ENCODE measurements at regions not wholly inside any gene's neighbourhood (a gene's known extent, or its start where the extent isn't known, plus 50 kb on each side); places are given as distances from the start of the nearest gene placed in this dataset.

GRCh38 chr1:87450136-87450535 lies 121.5 kb downstream of the LMO4 start:
- Histone ChIP-seq H3K36me3 (ENCODE audit: control insufficient read depth in 4 of 4, insufficient read depth in 3 of 4, low read depth in 1 of 4, low read length in 3 of 4) (no peaks in the 10 kb centered on the region), H3K4me1 (ENCODE audit: control insufficient read depth in 4 of 4, insufficient read depth in 4 of 4, low read length in 3 of 4) (peaks cover 0 to 3% (median 0%) of the 10 kb centered on the region in 4 donors), H3K9ac (ENCODE audit: low read depth in 1 of 2, low read length in 2 of 2) (no peak overlapping the region), H3K27me3 (ENCODE audit: control insufficient read depth in 4 of 4, insufficient read depth in 4 of 4, low read length in 3 of 4) (no peaks in the 10 kb centered on the region), H3K27ac (ENCODE audit: low read depth in 1 of 2, low read length in 2 of 2) (no peak overlapping the region), H3K9me3 (ENCODE audit: control insufficient read depth in 4 of 4, low read length in 3 of 4) (peaks cover 0 to 1% (median 0%) of the 10 kb centered on the region in 4 donors), H3K4me3 (ENCODE audit: low read depth in 1 of 3, low read length in 3 of 3) (no peak overlapping the region)
- TF ChIP-seq MAX (IDR thresholded peaks at IDR 0.05) = no peak
- TF ChIP-seq RAD21 (IDR thresholded peaks at IDR 0.05) = no peak
- no peak for TF ChIP-seq GABPA (IDR thresholded peaks at IDR 0.05 in 1 of 2, conservative IDR thresholded peaks at IDR 0.05 in 1 of 2)
- TF ChIP-seq HNF4A (conservative IDR thresholded peaks at IDR 0.05) = no peak
- no peak for TF ChIP-seq FOXA2 (IDR thresholded peaks at IDR 0.05)
- no peak for DNase-seq (ENCODE audit: low spot score)
- 90% methylated on average over 5 of the region's 5 CpGs for WGBS

GRCh38 chr1:87450615-87451209 lies 122.0 kb downstream of the LMO4 start:
- peaks cover 0 to 3% (median 0%) of the 10 kb centered on the region in 4 donors for H3K4me1 ChIP-seq (ENCODE audit: control insufficient read depth in 4 of 4, insufficient read depth in 4 of 4, low read length in 3 of 4)
- no peak overlapping the region for H3K4me3 ChIP-seq (ENCODE audit: low read depth in 1 of 3, low read length in 3 of 3)
- no peak for DNase-seq (ENCODE audit: low spot score)
- WGBS = 84% methylated on average over 8 of the region's 8 CpGs
- no peak overlapping the region for H3K27ac ChIP-seq (ENCODE audit: low read depth in 1 of 2, low read length in 2 of 2)
- no peaks in the 10 kb centered on the region for H3K36me3 ChIP-seq (ENCODE audit: control insufficient read depth in 4 of 4, insufficient read depth in 3 of 4, low read depth in 1 of 4, low read length in 3 of 4)
- H3K27me3 ChIP-seq (ENCODE audit: control insufficient read depth in 4 of 4, insufficient read depth in 4 of 4, low read length in 3 of 4) = no peaks in the 10 kb centered on the region
- no peak overlapping the region for H3K9ac ChIP-seq (ENCODE audit: low read depth in 1 of 2, low read length in 2 of 2)
- peaks cover 0 to 1% (median 0%) of the 10 kb centered on the region in 4 donors for H3K9me3 ChIP-seq (ENCODE audit: control insufficient read depth in 4 of 4, low read length in 3 of 4)
- no peak for TF ChIP-seq HNF4G (IDR thresholded peaks at IDR 0.05)
- TF ChIP-seq EGR1 (IDR thresholded peaks at IDR 0.05; ENCODE audit: low read depth in 2 of 2) = no peak
- TF ChIP-seq TAF1 (conservative IDR thresholded peaks at IDR 0.05) = no peak
- TF ChIP-seq ATF3 (IDR thresholded peaks at IDR 0.05) = no peak
- TF ChIP-seq RXRA (IDR thresholded peaks at IDR 0.05) = no peak
- no peak for TF ChIP-seq RAD21 (IDR thresholded peaks at IDR 0.05)
- TF ChIP-seq MAX (IDR thresholded peaks at IDR 0.05) = no peak
- TF ChIP-seq FOXA1 (IDR thresholded peaks at IDR 0.05) = no peak
- TF ChIP-seq REST (IDR thresholded peaks at IDR 0.05) = no peak
- no peak for TF ChIP-seq GABPA (IDR thresholded peaks at IDR 0.05 in 1 of 2, conservative IDR thresholded peaks at IDR 0.05 in 1 of 2)
- no peak for TF ChIP-seq CTCF (IDR thresholded peaks at IDR 0.05; ENCODE audit: low read depth, low read length, missing input control)
- TF ChIP-seq FOXA2 (IDR thresholded peaks at IDR 0.05) = no peak
- no peak for TF ChIP-seq JUND (IDR thresholded peaks at IDR 0.05)
- no peak for TF ChIP-seq NR2F2 (IDR thresholded peaks at IDR 0.05)
- TF ChIP-seq ZBTB33 (IDR thresholded peaks at IDR 0.05) = no peak
- TF ChIP-seq HNF4A (conservative IDR thresholded peaks at IDR 0.05) = no peak
- TF ChIP-seq SP1 (IDR thresholded peaks at IDR 0.05) = no peak
- TF ChIP-seq YY1 (IDR thresholded peaks at IDR 0.05) = no peak
